T-helper 22 cell (primary cell): ENCODE measurements at regions not wholly inside any gene's neighbourhood (a gene's known extent, or its start where the extent isn't known, plus 50 kb on each side); places are given as distances from the start of the nearest gene placed in this dataset.

Source experiments
- DNase-seq: peaks from one replicate; pipeline ENCODE4 v3.0.0-alpha.2; 2020; ENCODE audit warnings: low read depth

- no peak for DNase-seq
Measured at GRCh38 chr1:30405631-30406212, 317.7 kb downstream of the MATN1 start.

DNA sequence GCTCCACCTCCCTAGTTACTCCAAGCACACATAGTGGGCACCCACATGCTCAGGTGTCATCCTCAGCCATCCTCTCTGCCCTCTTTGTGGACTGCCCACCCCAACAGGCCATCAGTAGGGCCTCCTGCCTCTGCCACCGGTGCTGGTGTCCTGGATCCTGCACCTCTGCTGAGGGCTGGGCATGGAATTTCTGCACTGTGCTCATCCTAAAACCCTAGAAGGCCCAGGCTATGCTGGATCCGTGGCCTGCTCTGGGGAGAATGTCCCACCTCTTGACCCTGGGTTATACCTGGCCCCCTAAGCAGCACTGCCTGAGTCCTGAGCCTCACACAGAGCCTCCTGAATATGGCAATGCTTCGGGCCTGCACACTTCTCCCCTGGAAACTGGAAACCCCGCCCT is 318.3 kb downstream of the MATN1 start:
- no peak for DNase-seq

DNA sequence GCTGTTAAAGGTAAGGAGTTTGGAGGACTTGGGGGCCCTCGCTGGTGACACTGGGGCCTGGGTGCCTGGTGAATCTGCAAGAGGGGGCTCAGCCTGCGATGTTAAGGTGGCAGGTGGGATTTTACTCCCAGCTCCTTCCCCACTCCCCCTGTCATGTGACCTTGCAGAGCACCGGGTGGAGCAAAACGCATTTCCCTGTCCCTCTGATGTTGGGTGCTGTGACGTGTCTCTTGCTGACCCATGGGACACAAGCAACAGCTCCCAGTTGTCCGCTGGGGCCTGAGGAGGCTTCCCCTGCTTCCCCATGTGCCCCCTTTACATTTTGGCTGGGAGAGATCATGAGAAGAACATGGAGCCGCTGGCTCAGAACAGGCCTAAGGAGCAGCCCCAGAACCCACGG is 319.0 kb downstream of the MATN1 start:
- DNase-seq: no peak

DNA sequence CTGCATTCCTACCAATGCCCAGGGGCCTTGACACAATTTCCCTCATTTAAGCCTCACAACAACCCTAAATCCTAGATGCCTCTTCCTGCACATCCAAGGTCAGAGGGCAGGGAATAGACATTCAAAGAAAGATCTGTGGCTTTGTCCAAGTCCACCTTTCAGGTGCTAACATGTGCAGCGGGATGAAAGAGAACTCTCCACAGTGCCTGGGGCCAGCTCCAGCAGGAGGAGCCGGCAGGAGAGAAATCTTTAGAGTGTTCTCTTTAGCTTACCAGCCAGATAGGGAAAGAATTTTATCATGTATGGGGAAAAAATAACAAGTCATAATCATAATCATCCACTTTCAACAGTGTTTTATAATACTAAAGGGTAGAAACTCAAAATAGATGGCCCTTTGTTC is 319.7 kb downstream of the MATN1 start:
- no peak for DNase-seq

- no peak for DNase-seq
Measured at GRCh38 chr1:30403061-30403645, 320.2 kb downstream of the MATN1 start.

DNA sequence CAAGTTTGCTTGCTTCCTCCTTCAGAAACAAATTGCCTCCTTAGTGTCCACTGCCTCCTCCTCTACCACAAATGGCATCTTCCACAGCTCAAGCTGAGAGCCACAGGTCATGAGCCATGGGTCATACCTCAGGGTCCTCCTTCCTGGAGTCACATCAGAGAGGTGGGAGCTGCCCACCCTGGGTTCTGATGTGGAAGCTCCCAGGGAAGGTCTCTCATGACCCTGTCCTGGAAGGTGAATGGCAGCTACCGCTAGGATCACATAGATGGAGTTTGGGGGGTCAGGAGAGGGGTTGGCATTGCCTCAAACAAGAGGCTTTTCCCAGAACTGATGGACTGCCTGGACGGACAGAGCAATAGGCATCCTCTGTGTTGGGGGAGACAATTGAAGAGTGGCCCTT is 321.4 kb downstream of the MATN1 start:
- DNase-seq: no peak

DNA sequence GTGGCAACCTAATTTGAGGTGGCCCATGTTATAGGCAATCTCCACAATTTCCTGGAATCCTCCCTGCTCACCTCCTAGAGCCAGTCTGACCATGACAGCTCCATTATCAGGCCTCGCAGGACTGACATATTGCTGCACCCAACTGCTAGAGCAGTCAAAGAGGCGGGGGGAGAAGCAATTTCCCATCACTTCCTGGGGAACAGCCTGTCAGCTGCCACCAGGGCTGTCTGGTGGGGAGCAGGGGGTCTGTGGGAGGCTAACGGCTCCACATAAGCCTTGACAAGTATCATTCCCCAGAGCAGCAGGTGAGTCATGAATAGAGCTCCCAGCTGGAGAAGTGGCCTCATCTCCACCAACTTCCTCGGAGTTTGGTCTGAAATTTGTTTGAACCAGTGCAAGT is 322.9 kb downstream of the MATN1 start:
- no peak for DNase-seq

GRCh38 chr1:30399026-30399425 is 324.4 kb downstream of the MATN1 start:
- DNase-seq: no peak

- no peak for DNase-seq
Measured at GRCh38 chr1:30397576-30397975, 325.8 kb downstream of the MATN1 start.

GRCh38 chr1:30395631-30396030 is 327.8 kb downstream of the MATN1 start:
- DNase-seq: no peak

- DNase-seq: no peak
Measured at GRCh38 chr1:30388386-30388785, 335.0 kb downstream of the MATN1 start.

DNA sequence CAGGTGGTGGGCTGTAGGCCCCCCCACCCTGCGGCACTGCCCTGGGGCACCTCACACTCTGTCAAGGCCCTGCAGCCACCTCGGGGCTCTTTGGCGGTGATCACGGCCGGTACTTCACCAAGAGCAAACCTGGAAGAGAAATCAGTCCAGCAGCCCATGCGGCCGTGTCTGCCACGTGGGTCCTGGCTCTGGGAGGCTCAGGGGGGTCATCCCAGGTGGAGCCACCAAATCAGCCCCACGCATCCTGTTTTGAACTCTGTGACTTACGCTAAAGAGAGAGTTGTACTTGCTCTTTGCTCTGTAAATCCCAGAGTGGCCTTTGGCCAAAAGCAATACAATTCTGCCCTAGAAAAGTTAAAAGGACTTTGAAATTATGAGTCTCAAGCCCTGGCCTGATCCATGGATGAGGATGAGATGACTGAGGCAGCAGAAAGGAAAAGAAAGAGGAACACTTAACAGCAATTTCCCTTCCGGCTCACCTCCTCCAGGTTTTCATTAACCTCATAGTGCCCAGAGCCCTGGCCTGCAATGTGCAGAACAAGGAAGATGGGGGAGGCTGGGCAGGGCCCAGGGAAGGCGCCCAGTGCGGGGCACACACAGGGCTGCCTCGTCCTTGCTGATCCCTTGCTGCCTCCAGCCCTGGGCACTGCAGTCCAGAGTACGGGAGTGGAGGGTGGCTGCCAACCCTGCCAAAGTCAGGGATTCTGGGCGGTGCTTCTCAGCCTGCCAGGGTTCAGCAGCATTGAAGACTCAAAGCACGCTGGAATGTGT is 337.0 kb downstream of the MATN1 start:
- DNase-seq: no peak

- no peak for DNase-seq
Measured at GRCh38 chr1:30385246-30385995, 338.0 kb downstream of the MATN1 start.

DNA sequence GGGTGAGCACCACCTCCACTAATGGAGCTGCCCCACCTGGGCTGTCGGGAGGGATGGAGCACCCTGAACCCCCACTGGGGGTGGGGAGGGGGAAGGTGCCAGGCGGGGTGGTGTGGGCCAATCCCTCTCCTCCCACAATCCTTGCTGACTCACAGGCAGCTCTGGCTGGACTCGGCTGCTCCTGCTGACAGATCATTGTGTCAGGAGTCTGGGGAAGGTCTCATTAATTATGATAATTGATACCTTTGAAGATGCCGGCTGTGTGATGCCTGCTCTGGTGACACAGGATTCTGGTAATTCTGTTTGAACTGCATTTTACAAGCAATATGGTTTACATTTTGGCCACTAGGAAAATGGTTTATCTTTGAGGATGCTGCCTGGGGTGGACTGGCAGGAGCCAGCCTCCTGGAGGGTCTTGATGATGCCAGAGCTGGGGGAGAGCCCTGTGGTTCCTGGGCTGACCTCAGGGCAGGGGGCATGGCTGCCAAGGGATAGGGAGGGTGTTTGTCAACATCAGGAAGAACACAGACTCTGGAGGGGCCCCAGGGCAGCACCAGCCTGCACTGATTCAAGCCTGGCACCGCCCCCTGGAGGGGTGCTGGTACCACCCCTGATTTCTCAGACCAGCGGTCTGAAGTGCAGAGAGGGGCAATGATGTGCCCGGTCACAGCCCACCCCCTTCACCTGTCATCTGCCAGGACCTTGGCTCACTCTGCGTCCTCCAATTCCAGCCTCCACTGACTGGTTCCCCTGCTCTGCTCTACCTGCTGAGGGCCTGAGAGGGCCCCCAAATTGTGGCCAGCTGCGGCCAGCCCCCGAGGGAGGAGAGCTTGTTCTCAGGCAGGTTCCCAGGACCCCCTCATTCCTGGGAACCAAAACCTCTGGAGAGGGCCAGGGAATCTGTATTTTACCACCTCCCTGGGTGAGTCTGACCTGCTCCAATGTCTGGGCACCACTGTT is 338.8 kb downstream of the MATN1 start:
- DNase-seq: no peak

GRCh38 chr1:30383221-30383711 is 340.1 kb downstream of the MATN1 start:
- no peak for DNase-seq

DNA sequence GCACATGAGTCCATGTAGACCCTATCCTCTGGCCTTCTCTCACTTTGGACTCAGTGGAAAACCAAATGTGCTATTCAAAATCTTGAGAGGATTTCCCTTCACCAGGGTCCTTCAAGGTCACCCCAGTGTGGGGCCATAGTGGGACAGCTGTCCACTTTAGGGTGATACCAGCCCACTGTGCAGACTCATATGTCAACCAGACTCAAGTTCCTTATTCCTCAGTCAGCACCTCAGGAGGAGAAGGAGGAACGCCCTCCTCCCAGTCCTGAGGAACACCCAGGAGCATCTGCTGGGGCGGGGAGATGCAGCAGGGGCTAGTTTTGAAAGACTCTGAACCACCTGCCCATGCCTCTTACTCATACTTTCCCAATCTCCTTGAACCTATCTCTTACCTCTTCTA is 340.9 kb downstream of the MATN1 start:
- no peak for DNase-seq

DNA sequence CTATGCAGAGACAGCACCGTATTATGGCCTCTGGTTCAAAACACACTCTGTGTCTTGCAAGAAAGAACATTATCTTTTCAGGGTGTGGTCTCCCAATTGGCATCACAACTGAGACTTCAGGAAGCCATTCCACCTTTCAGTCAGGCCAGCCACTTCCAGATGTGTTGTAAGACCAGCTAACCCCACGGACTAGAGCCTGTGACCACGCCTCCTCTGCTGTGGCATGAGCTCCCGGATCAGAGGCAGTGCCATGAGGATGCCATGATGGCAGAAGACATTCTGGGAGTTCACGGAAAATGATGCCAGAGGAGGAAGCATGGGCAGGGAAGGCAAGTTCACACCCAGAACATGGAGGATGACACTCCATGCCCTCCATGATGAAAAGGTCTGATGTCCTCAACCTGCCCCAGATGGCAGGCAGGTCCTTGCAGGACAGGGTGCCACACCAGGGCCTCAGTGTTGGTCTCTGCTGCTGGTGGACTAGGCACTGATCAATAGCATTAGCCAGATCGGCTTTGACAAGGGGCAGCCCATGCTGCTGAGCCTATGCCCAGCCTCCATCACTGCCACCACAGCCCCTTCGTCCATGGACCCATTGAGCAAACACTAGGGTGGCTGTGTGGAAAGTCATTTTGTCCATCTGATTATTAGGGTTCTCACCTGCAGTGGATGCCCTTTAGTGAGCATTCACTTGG is 341.6 kb downstream of the MATN1 start:
- DNase-seq: no peak

- no peak for DNase-seq
Measured at GRCh38 chr1:30381266-30381665, 342.1 kb downstream of the MATN1 start.

GRCh38 chr1:30380625-30380984 is 342.8 kb downstream of the MATN1 start:
- no peak for DNase-seq

- DNase-seq: no peak
Measured at GRCh38 chr1:30379684-30380624, 343.4 kb downstream of the MATN1 start.
